ENCODE measurements at regions not wholly inside any gene's neighbourhood (a gene's known extent, or its start where the extent isn't known, plus 50 kb on each side); places are given as distances from the start of the nearest gene placed in this dataset.
"Not testable (repeated sequence)": the region's sequence is repeated elsewhere in the genome, so short reads cannot be mapped to it uniquely, and the experiment has no call there.

GRCh38 chr12:90572778-90573177 lies 382.2 kb downstream of the CCER1 start:
- no peak overlapping the region for H3K27ac Mint-ChIP-seq
- no peaks in the 10 kb centered on the region for H3K9me3 ChIP-seq (ENCODE audit: low read length)
- no peaks in the 10 kb centered on the region for H3K36me3 Mint-ChIP-seq
- no peaks in the 10 kb centered on the region for H3K36me3 ChIP-seq (ENCODE audit: insufficient read depth, low read length)
- POLR2A ChIA-PET: no interaction called here
- no peak overlapping the region for H3K27ac ChIP-seq (ENCODE audit: low read depth, low read length)
- H3K4me1 Mint-ChIP-seq: no peaks in the 10 kb centered on the region
- DNase-seq: no peak
- no peak overlapping the region for H3K4me3 Mint-ChIP-seq
- no peaks in the 10 kb centered on the region for H3K27me3 ChIP-seq (ENCODE audit: insufficient read depth, low read length, poor library complexity, severe bottlenecking)
- H3K27me3 Mint-ChIP-seq: peaks cover 0 to 2% of the 10 kb centered on the region in 2 donors
- H3K4me3 ChIP-seq (ENCODE audit: low read length): no peak overlapping the region
- CTCF ChIA-PET: no interaction called here
- H3K9me3 Mint-ChIP-seq: peaks cover 0 to 8% (median 2%) of the 10 kb centered on the region in 5 donors
- no peaks in the 10 kb centered on the region for H3K4me1 ChIP-seq (ENCODE audit: insufficient read depth, low read length)

DNA sequence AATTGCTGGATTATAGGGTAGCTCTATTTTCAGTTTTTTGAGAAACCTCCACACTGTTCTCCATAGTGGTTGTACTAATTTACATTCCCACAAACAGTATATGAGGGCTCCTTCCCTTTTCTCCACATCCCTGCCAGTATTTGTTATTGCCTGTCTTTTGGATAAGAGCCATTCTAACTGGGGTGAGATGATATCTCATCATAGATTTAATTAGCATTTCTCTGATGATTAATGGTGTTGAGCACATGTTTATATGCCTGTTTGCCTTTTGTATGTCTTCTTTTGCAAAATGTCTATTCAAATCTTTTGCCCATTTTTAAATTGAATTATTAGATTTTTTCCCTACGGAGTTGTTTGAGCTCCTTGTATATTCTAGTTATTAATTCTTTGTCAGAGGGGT lies 385.3 kb downstream of the CCER1 start:
- no peak for DNase-seq
- Histone ChIP-seq H3K4me1 (ENCODE audit: insufficient read depth, low read length) (no peaks in the 10 kb centered on the region), H3K9me3 (ENCODE audit: low read length) (no peaks in the 10 kb centered on the region), H3K27ac (ENCODE audit: low read depth, low read length) (no peak overlapping the region), H3K4me3 (ENCODE audit: low read length) (no peak overlapping the region), H3K36me3 (ENCODE audit: insufficient read depth, low read length) (no peaks in the 10 kb centered on the region), H3K27me3 (ENCODE audit: insufficient read depth, low read length, poor library complexity, severe bottlenecking) (no peaks in the 10 kb centered on the region)
- no peaks in the 10 kb centered on the region for H3K27me3 Mint-ChIP-seq
- H3K4me3 Mint-ChIP-seq: no peak overlapping the region
- H3K36me3 Mint-ChIP-seq: no peaks in the 10 kb centered on the region
- peaks cover 2 to 13% (median 5%) of the 10 kb centered on the region in 5 donors for H3K9me3 Mint-ChIP-seq
- ChIA-PET CTCF (no interaction called here), POLR2A (no interaction called here)
- H3K4me1 Mint-ChIP-seq: no peaks in the 10 kb centered on the region
- H3K27ac Mint-ChIP-seq: no peak overlapping the region

GRCh38 chr12:90562671-90563070 lies 392.3 kb downstream of the CCER1 start:
- H3K36me3 ChIP-seq (ENCODE audit: insufficient read depth, low read length): no peaks in the 10 kb centered on the region
- H3K36me3 Mint-ChIP-seq: no peaks in the 10 kb centered on the region
- CTCF ChIA-PET: no interaction called here
- POLR2A ChIA-PET: no interaction called here
- DNase-seq: no peak
- H3K4me3 Mint-ChIP-seq: no peak overlapping the region
- no peaks in the 10 kb centered on the region for H3K4me1 Mint-ChIP-seq
- H3K4me1 ChIP-seq (ENCODE audit: insufficient read depth, low read length): no peaks in the 10 kb centered on the region
- H3K4me3 ChIP-seq (ENCODE audit: low read length): no peak overlapping the region
- H3K9me3 Mint-ChIP-seq: peaks cover 0 to 13% (median 7%) of the 10 kb centered on the region in 5 donors
- no peaks in the 10 kb centered on the region for H3K9me3 ChIP-seq (ENCODE audit: low read length)
- H3K27me3 ChIP-seq (ENCODE audit: insufficient read depth, low read length, poor library complexity, severe bottlenecking): no peaks in the 10 kb centered on the region
- H3K27ac ChIP-seq (ENCODE audit: low read depth, low read length): no peak overlapping the region
- no peak overlapping the region for H3K27ac Mint-ChIP-seq
- no peaks in the 10 kb centered on the region for H3K27me3 Mint-ChIP-seq

DNA sequence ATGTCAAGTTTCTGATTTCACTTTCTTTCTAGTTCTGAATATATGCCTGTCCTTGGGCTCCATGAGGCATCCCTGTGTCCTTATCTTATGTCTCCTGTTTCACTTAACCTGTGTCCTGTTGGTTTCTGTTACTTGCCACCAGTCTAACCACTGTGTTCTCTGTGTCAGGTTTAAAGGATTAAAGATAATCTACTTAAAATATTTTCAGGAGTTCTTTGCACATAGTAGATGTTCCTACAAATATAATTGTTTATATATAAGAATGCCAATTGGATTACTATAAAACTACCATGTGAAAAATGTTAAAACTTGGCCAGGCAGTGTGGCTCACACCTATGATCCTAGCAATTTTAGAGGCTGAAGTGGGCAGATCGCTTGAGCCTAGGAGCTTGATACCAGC lies 406.4 kb downstream of the CCER1 start:
- Histone ChIP-seq H3K27ac (ENCODE audit: low read depth, low read length) (no peak overlapping the region), H3K4me3 (ENCODE audit: low read length) (no peak overlapping the region), H3K4me1 (ENCODE audit: insufficient read depth, low read length) (no peaks in the 10 kb centered on the region), H3K27me3 (ENCODE audit: insufficient read depth, low read length, poor library complexity, severe bottlenecking) (no peaks in the 10 kb centered on the region), H3K9me3 (ENCODE audit: low read length) (no peaks in the 10 kb centered on the region), H3K36me3 (ENCODE audit: insufficient read depth, low read length) (no peaks in the 10 kb centered on the region)
- ChIA-PET POLR2A (no interaction called here), CTCF (no interaction called here)
- Mint-ChIP-seq H3K36me3 (no peaks in the 10 kb centered on the region), H3K27ac (no peak overlapping the region), H3K4me1 (no peaks in the 10 kb centered on the region), H3K4me3 (no peak overlapping the region), H3K9me3 (peaks cover 0 to 4% (median 0%) of the 10 kb centered on the region in 5 donors), H3K27me3 (no peaks in the 10 kb centered on the region)
- no peak for DNase-seq

GRCh38 chr12:90546511-90546910 lies 408.5 kb downstream of the CCER1 start:
- Histone ChIP-seq H3K27me3 (ENCODE audit: insufficient read depth, low read length, poor library complexity, severe bottlenecking) (no peaks in the 10 kb centered on the region), H3K36me3 (ENCODE audit: insufficient read depth, low read length) (no peaks in the 10 kb centered on the region), H3K27ac (ENCODE audit: low read depth, low read length) (no peak overlapping the region), H3K4me3 (ENCODE audit: low read length) (no peak overlapping the region), H3K4me1 (ENCODE audit: insufficient read depth, low read length) (no peaks in the 10 kb centered on the region), H3K9me3 (ENCODE audit: low read length) (no peaks in the 10 kb centered on the region)
- H3K4me3 Mint-ChIP-seq: no peak overlapping the region
- ChIA-PET CTCF (no interaction called here), POLR2A (no interaction called here)
- no peaks in the 10 kb centered on the region for H3K36me3 Mint-ChIP-seq
- H3K27ac Mint-ChIP-seq: no peak overlapping the region
- no peaks in the 10 kb centered on the region for H3K4me1 Mint-ChIP-seq
- DNase-seq: no peak
- H3K9me3 Mint-ChIP-seq: peaks cover 0 to 4% (median 0%) of the 10 kb centered on the region in 5 donors
- no peaks in the 10 kb centered on the region for H3K27me3 Mint-ChIP-seq

GRCh38 chr12:90543841-90544240 lies 411.1 kb downstream of the CCER1 start:
- Mint-ChIP-seq H3K27me3 (no peaks in the 10 kb centered on the region), H3K4me3 (no peak overlapping the region), H3K36me3 (no peaks in the 10 kb centered on the region), H3K27ac (no peak overlapping the region), H3K9me3 (peaks cover 0 to 4% (median 0%) of the 10 kb centered on the region in 5 donors), H3K4me1 (no peaks in the 10 kb centered on the region)
- Histone ChIP-seq H3K9me3 (ENCODE audit: low read length) (no peaks in the 10 kb centered on the region), H3K4me3 (ENCODE audit: low read length) (no peak overlapping the region), H3K4me1 (ENCODE audit: insufficient read depth, low read length) (no peaks in the 10 kb centered on the region), H3K36me3 (ENCODE audit: insufficient read depth, low read length) (no peaks in the 10 kb centered on the region), H3K27ac (ENCODE audit: low read depth, low read length) (no peak overlapping the region), H3K27me3 (ENCODE audit: insufficient read depth, low read length, poor library complexity, severe bottlenecking) (no peaks in the 10 kb centered on the region)
- CTCF ChIA-PET: no interaction called here
- POLR2A ChIA-PET: no interaction called here
- no peak for DNase-seq

- no peak overlapping the region for H3K4me3 ChIP-seq (ENCODE audit: low read length)
- no peak overlapping the region for H3K27ac Mint-ChIP-seq
- H3K9me3 Mint-ChIP-seq: peaks cover 0 to 4% (median 0%) of the 10 kb centered on the region in 5 donors
- H3K27ac ChIP-seq (ENCODE audit: low read depth, low read length): no peak overlapping the region
- no peaks in the 10 kb centered on the region for H3K9me3 ChIP-seq (ENCODE audit: low read length)
- H3K36me3 Mint-ChIP-seq: no peaks in the 10 kb centered on the region
- H3K4me1 ChIP-seq (ENCODE audit: insufficient read depth, low read length): no peaks in the 10 kb centered on the region
- H3K27me3 Mint-ChIP-seq: no peaks in the 10 kb centered on the region
- no peaks in the 10 kb centered on the region for H3K4me1 Mint-ChIP-seq
- ChIA-PET POLR2A (no interaction called here), CTCF (no interaction called here)
- no peaks in the 10 kb centered on the region for H3K27me3 ChIP-seq (ENCODE audit: insufficient read depth, low read length, poor library complexity, severe bottlenecking)
- no peak overlapping the region for H3K4me3 Mint-ChIP-seq
- no peak for DNase-seq
- no peaks in the 10 kb centered on the region for H3K36me3 ChIP-seq (ENCODE audit: insufficient read depth, low read length)
Measured at GRCh38 chr12:90543374-90543773, 411.6 kb downstream of the CCER1 start.

GRCh38 chr12:90542852-90543251 lies 412.1 kb downstream of the CCER1 start:
- H3K36me3 Mint-ChIP-seq; H3K4me3 ChIP-seq (ENCODE audit: low read length); H3K27me3 ChIP-seq (ENCODE audit: insufficient read depth, low read length, poor library complexity, severe bottlenecking); H3K27ac Mint-ChIP-seq; H3K36me3 ChIP-seq (ENCODE audit: insufficient read depth, low read length); H3K4me3 Mint-ChIP-seq; POLR2A ChIA-PET; CTCF ChIA-PET; H3K4me1 Mint-ChIP-seq; H3K27me3 Mint-ChIP-seq; H3K27ac ChIP-seq (ENCODE audit: low read depth, low read length); DNase-seq; H3K9me3 Mint-ChIP-seq; H3K4me1 ChIP-seq (ENCODE audit: insufficient read depth, low read length); H3K9me3 ChIP-seq (ENCODE audit: low read length): not testable (repeated sequence)

GRCh38 chr12:90533828-90534227 lies 421.1 kb downstream of the CCER1 start:
- H3K4me3 Mint-ChIP-seq; H3K4me3 ChIP-seq (ENCODE audit: low read length); POLR2A ChIA-PET; DNase-seq; H3K9me3 Mint-ChIP-seq; H3K27ac Mint-ChIP-seq; H3K9me3 ChIP-seq (ENCODE audit: low read length); H3K4me1 ChIP-seq (ENCODE audit: insufficient read depth, low read length); H3K36me3 Mint-ChIP-seq; H3K27me3 Mint-ChIP-seq; H3K36me3 ChIP-seq (ENCODE audit: insufficient read depth, low read length); CTCF ChIA-PET; H3K27me3 ChIP-seq (ENCODE audit: insufficient read depth, low read length, poor library complexity, severe bottlenecking); H3K27ac ChIP-seq (ENCODE audit: low read depth, low read length); H3K4me1 Mint-ChIP-seq: not testable (repeated sequence)

Measured in CD8-positive, alpha-beta memory T cell (primary cell).